NCI-H524 treated with DMSO at 0.1 percent for 48 hours (cell line): ENCODE measurements at regions not wholly inside any gene's neighbourhood (a gene's known extent, or its start where the extent isn't known, plus 50 kb on each side); places are given as distances from the start of the nearest gene placed in this dataset.
A peak's percentile ranks its signal among the peaks of the same experiment; 100 is the strongest.

Experiments used
- DNase-seq: peaks from one replicate; lab custom pipeline; 2025; lab: John Stamatoyannopoulos, UW

DNA sequence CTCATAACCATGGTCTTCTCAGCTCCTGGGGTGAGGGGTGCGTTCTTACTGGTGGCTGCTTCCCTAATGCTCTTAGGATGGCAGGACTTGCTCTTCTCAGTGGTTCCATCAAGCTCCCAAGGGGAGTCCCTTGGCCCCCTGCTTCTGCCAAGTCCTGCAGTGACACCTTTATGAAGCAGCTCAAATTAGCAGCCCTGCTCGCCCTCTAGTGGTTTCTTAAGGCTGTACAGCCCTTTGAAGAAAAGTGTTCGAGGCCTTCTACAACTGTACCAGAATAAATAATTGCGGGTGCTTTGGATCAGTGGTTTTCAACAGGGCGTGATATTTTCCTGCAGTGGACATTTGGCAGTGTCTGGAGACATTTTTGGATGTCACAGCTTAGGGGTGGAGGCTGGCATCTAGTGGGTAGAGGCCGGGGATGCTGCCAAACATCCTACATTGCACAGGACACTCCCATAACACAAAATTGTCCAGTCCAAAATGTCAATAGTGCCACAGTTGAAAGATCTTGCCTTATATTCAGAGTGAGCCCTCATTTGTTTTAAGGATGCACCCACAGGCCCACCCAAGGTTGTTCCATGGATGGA is 204.7 kb upstream of the S100G start:
- DNase-seq: no peak

DNA sequence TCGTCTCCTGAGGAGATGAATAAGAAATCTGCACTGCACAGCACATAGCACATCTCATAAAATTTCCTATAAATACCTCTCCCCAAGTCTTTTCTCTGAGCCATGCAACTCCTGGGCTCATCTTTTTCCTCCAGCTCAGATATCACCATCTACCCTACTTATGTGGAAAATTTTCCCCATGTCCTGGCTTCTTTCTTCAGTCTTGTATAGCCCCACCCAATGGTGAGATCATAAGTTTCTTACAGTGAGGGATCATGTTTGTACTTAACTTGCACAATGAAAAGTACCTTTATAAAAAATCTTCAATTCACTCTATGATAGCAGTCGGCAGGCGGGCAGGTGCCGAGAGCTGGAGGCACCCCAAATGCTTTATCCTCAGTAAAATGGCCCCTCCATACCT is 198.6 kb upstream of the S100G start:
- DNase-seq: no peak

DNA sequence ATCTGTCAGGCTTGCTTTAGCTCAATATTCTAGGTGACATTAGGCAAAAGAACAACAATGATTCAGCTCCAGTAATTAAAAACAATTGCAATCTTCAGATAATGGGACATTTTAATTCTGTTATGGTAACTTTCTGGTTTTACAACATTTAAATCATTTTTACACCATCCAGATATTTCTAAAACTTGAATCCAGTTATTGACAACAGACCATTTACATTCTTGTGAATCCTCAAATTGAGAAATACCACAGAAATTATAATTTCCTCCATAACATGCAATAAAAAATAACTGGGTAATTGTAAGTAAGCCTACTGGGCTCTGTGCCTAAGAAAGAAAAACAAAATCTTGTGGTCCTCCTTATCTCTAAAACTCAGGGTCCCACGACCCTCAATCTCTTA is 195.0 kb upstream of the S100G start:
- DNase-seq: no peak

DNA sequence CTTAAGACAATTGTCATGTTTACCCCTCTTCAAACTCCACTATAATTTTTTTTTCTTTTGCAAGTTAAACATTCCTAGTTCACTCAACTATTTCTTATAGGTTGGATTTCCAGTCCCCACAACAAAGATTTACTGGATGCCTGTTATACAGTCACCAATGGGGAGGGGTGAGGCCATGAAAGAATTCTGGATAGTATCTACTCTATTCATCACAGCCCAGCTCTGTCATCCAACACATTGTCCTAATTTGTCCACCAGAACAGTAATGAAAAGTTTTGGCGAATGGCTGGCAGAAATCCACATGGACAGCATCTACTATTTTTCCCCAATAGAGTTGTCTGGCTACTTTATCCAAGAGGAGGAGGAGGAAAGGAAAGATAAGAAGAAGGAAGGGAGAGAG is 192.7 kb upstream of the S100G start:
- no peak for DNase-seq

DNA sequence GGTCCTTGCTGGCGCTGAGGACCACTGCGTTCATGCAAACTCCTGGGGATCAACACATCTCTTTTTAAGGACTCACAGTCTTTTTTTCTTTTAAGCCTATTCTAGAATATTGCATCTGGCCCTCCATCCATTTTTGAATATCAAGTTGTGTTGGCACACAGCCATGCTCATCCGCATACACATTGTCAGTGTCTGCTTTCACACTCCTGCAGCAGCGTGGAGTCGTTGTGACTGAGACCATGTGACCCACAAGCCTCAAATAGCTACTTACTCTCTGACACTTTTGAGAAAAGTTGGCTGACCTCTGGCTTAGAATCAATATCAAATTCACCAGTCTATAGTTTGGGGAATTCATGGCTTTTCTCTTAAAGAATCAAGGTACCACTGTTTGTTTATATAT is 191.8 kb upstream of the S100G start:
- no peak for DNase-seq

DNA sequence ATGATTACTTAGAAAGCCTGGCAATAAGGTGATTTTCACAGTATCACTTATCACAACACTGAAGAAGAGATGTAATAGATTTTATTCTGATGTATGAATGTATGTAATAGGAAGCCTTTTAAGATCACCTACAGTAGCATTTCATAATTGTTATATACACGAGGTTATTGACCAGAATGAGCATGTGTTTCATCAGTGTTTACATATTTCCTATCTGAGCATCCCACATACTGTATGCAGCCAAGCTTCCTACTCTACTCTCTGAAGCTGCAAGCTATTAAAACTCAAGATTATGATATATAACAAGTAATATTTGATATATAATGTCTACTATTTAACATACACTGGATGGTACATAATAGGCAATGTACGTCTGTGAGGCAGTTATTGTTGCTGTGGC is 190.9 kb upstream of the S100G start:
- DNase-seq: no peak

DNA sequence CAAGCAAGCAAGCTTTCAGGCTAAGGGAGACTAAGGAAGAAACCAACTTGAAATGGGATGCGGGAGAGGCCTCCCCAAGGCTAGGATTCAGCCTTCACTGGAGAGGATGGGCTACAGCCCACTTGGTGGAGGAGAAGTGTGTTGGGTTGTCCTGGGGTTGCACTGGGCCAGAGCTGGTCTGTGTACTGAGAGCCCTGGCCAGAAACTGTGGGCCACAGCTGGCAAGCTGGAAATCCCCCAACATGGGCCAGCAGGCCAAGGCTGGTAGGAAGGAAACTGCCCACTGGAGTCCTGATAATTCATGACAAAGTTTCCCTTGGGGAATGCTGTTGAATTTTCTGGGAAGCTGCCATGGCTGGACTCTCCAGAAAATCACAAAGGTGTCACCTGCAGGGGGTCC is 188.0 kb upstream of the S100G start:
- no peak for DNase-seq

DNA sequence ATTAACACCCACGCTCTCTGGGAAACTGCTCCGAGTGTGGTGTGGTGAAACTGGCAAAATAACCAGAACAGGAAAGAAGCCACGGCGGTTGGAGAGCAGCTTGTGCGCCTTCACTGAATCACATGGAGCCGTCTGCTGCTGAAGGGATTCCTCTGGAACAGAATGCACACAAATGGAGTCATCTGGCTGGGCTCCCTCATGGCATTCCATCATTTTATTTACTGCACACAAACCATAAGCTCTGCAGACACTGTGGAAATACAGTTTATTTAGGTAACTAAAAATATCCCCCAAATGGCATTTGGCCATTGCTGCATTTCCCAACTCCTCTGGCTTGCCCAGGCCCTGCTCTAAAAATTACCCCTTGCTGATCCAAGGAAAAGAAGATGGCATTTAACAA is 187.0 kb upstream of the S100G start:
- DNase-seq: no peak

DNA sequence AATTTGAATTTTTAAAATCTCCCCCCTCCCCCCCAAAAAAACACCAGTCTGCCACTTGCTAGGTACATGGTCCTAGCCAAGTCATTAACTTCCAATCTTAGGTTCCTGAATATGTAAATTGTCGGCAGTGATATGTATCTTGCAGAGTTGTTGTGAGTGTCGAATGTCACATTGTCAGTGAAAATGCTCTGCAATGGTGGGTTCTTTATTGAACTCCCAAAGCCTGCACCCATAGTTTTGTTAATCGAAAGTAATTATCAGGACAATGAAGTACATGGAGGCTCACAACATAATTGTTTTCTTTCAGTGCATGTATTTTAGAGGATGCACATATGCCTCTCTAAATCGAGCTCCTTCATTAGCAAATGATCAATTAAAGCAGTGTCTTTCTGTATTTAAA is 185.6 kb upstream of the S100G start:
- DNase-seq: no peak

DNA sequence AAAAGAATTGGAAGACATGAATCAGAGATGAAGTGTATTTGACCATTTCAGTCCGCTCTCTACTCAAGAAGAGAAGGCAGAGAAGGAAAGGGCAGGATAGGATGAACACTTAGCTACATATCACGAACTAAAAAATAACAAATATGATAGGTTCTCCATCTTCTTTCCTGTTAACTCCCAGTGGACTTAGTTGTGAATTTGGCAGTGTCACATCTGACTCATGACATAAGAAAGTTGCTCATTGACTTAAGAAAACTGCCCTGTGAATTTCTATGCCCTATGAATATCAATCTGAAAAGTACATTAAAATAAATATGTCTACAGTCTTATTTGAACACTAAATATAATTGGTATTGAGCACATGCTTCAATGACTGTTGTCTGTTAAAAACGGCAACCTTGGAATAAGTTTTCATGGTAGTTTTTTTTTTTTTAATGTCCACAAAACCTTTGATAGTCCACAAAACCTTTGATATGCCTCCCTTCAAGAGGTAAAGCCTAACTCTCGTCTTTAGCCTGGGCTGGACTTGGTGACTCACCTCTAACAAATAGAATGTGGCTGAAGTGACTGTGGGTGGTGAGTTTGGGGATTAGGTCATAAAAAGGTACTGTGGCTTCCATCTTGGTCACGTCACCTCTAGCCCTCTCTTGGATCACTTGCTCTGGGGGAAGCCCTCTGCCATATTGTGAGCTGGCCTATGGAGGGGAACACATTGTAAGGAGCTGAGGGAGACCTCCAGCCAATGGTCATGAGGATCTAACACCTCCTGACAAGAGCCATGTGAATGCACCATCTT is 184.7 kb upstream of the S100G start:
- DNase-seq: no peak

DNA sequence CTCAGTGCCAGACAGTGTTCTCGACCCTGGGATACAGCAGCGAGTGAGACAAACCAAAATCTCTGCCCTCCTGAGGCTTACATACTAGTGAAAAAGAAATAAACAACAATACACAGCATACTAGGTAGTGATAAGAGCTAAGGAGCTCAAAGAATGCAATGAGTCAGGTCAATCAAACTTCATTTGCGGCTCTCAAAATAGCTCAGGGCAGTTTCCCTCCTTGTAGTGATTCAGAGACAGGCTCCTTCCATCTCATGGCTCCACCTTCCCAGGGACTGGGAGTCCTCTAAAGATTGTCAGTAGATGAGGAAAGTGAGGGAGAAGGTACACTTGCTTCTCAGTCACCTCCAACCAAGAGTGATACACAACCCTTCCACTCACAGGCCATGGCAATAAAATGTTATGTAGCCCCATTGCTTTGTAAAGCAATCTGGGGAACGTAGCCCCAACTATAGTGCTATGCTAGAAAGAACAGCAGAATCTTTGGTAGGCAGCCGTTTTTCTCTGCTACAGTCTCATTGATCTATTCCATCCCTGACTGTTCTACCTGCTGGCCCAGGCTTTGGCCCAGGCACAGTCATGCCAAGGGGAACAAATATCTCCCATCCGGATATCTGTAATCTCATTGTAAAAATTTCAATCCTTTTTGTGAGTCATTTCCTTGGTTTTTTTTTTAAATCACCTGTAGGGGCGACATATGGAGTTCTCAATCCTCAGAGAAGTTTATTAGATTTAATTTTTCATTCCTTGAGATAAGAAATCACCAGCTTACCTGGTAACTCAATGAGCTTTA is 183.1 kb upstream of the S100G start:
- no peak for DNase-seq

DNA sequence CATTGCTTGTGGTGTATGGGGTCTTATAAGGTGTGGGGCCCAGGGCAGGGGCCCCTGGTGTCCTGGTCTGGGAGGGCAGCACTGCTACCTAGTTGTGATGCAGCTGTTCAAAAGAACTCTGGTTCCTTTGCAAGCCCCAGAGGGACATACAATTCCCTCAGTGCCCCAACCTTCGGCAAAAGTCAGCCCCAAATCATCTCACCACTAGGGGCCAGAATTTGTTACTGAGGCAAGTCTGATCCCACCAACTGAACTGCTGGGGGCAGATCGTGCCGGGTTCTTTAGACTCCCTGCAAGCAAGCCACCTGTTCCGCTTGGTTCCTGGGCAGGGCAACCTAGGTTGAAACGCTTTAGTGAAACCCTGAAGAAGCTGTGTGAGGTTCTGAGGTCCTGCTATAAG is 180.1 kb upstream of the S100G start:
- no peak for DNase-seq

DNA sequence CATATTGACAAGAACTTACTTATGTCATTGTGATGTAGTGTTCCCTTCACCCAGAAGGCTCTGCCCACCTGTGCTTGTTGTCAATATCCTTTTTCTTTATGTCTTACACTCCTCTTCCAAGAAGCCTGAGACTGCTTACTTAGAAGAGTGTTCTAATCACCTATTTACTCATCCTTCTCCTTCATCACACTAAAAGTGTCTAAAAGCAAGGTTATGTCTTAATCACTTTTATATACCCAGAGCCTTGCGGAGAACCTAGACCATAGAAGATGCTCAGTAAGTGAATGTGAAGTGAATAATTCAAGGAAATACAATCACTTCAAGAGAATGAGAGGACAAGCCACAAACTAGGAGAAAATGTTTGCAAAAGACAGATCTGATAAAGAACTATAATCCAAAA is 177.6 kb upstream of the S100G start:
- no peak for DNase-seq

DNA sequence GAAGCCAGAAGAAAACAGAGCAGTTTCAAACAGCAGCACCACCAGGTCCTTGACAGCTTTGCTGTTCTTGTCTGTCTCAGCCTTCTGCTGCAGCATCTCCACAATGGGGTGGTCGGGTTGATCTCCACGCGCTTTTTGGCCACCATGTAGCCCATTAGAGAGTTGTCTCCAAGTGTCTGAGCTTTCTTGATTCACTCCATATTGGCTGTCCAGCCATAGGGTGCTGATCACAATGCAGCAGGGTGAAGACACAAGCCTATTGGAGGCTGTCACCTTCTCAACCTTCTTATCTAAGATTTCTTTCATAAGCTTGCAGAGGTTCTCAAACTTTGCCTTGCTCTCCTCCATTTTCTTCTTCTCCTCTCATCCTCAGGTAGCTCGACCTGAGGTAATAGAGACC is 175.4 kb upstream of the S100G start:
- no peak for DNase-seq

DNA sequence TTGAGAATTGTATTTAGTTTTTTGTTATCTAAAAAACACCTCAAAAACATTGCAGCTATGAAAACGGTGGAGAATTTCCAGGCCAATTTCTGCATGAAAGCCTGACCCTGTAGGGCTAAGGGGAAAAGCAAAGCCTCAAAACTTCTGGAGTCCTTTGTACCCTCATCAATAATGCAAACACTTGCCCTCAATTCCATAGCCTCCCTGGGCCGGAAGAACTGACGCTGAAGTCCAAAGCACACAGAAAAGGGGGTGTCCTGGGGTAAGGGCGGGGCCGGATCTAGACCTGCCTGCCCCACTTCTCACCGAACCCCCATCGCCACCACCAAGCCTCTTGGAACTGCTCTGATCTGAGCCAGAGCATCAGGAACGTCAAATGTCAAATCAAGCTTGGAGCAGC is 173.9 kb upstream of the S100G start:
- DNase-seq: no peak

DNA sequence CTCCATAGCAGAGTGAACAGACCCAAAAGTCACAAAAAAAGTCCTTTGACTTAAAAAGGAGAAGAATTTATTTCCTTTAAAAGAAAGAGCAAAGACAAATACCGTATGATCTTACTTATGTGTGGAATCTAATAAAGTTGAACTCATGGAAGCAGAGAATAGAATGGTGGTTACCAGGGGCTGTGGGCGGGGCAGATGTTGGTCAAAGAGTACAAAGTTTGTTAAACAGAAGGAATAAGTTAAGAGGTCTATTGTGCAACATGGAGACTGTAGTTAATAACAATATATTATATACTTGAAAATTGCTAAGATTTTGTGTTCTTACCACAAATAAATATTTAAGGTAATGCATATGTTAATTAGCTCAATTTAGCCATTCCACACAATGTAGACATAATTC is 173.3 kb upstream of the S100G start:
- no peak for DNase-seq

DNA sequence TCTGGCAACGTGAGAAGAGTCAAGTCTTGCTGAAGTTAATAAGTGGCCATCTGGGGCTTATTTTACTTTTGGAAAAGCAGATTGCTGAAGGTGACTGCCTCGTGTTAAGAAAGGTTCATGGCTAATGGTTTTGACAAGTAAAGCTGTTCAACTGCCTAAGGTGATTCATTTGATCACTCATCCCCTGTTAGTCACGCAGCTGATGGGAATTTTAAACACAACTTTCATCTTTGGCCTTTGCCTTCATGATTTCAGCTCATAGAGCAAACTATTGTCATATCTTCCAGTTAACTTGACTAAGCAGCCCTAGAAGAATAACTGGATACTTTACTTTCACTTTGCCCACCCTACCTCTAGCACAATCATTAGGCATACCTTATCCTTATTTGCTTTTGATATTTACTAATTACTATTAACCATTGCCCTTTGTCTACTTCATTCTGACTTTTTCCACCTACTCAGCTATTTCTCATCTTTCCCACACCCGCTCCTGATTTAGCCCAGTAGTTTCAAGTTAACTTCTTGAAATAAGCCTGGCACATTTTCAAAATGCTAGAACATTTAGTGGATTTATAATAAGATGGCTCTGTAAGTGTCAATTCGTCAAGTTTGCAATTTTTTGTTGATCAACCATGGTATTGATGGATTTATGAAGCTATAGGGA is 170.6 kb upstream of the S100G start:
- peak; percentile 33 for DNase-seq

DNA sequence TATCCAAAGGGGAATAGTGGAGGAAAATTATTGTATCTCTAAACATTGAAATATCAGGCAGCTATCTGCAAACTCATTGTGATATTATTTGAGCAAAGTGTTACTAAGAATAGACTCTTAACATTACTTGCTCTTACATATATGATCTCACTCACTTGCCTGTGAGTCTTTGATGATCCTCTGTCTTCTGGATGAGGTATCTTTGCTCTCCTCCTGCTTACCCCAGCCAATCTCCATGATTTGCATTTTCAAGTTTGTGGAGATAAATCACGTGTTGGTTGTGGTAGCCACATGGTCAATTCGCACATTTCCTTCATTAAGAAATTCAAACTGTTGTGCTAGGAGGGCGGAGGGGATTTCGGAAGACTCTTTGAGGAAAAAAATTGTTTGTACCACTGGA is 169.9 kb upstream of the S100G start:
- no peak for DNase-seq

DNA sequence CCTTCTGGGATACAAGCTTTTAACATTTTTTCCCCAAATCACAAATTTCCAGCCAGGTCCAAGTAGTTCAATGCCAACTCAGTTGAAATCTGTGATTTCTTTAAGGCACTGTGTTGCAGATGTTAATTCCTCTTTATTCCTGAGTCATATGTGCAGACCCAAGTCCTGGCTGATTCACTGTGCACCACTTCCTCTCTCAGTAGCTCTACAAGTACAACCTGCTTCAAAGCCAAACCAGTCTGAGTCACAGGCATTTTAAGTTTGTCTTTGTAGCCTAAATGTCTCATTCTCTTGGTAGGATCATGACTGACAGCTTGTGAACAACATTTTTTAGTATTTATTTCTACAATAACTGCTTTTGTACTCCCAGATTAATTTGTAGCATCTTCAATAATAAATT is 165.6 kb upstream of the S100G start:
- no peak for DNase-seq

DNA sequence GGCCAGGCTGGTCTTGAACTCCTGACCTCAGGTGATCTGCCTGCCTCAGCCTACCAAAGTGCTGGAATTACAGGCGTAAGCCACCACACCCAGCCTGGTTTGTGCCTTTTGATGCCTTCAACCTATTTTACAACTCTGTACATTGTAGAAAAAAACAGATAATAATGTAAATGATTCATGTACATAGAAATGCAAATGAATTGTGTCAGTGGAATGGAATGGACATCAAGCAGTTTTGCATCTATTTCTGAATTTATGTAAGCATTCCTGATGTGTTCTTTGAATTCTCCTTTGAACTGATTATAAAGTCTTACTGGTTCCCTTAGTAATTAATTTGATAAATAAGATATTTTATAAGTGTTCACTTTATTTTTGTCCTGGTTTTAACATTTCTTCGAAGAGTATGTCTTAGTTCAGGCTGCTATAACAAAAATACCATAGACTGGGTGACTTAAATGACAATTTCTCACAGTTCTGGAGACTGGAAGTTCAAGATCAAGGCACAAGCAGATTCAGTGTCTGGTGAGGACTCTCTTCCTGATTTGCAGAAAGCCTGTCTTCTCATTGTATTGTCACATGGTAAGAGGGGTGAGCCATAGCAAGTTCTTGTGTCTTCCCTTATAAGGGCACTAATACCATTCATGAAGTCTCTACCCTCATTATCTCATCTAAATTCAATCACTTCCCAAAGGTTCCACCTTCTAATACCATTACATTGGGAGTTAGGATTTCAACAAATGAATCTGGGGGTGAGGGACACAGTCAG is 162.2 kb upstream of the S100G start:
- DNase-seq: no peak

DNA sequence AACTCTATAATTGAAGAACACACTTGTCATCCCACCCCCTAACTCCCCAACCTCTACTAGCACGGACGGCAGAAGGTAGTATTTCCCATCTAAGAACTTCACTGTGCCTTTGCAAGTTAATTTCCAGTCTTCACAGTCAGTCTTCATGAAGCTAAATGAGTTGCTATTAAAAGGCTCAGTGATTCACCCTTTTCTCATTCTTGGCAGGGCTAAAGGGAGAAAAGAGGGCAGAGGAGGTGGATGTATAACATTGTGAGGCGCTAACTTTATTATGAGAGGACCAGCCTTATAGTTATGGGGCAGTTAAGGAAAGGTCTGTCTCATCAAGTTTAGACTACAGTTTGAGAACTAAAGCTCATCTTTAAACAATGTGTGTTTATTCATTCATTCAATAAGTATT is 161.0 kb upstream of the S100G start:
- DNase-seq: no peak

DNA sequence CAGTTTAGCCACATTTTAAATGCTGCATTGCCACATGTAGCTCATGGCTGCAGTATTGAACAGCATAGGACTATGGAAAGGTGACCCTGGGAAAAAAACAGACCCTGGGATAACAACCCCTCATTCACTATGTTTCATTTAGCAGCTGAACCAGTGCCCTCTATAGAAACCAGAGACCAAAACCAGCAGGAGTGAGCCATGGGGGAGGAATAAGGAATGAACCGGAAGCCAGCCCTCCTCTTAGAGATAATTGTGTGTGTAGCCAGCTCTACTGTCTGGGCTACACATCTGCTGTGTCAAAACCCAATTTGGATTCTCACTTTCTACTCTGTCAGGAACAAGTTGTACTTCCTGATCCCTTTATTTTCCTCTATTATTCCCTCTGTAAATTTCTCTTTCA is 158.5 kb upstream of the S100G start:
- no peak for DNase-seq
